ENCODE measurements at regions not wholly inside any gene's neighbourhood (a gene's known extent, or its start where the extent isn't known, plus 50 kb on each side); places are given as distances from the start of the nearest gene placed in this dataset.

GRCh38 chr3:14282706-14283075 is 104.1 kb downstream of the LSM3 start:
- Histone ChIP-seq H3K27ac (ENCODE audit: low read length) (no peak overlapping the region), H3K4me3 (ENCODE audit: low read length) (no peak overlapping the region), H3K27me3 (ENCODE audit: control insufficient read depth, insufficient read depth) (no peaks in the 10 kb centered on the region), H3K4me1 (ENCODE audit: control insufficient read depth, insufficient read depth, low read length) (no peaks in the 10 kb centered on the region), H3K9me3 (ENCODE audit: control insufficient read depth, low read length) (no peaks in the 10 kb centered on the region)
- intact Hi-C loops (cut with DNase I) = no loop called here
- DNase-seq (no peak), ATAC-seq (no peak)
- 85% methylated on average over 6 of the region's 6 CpGs for WGBS

GRCh38 chr3:14283092-14283812 is 104.6 kb downstream of the LSM3 start:
- ATAC-seq (peak in 1 of 2 donors; percentile 25), DNase-seq (no peak)
- H3K27me3 ChIP-seq (ENCODE audit: control insufficient read depth, insufficient read depth) = no peaks in the 10 kb centered on the region
- no peaks in the 10 kb centered on the region for H3K9me3 ChIP-seq (ENCODE audit: control insufficient read depth, low read length)
- no peak overlapping the region for H3K27ac ChIP-seq (ENCODE audit: low read length)
- H3K4me1 ChIP-seq (ENCODE audit: control insufficient read depth, insufficient read depth, low read length) = no peaks in the 10 kb centered on the region
- intact Hi-C loops (cut with DNase I) = no loop called here
- 90% methylated on average over 7 of the region's 7 CpGs for WGBS
- H3K4me3 ChIP-seq (ENCODE audit: low read length) = no peak overlapping the region

- Histone ChIP-seq H3K27ac (ENCODE audit: low read length) (no peak overlapping the region), H3K4me1 (ENCODE audit: control insufficient read depth, insufficient read depth, low read length) (peaks cover under 1% of the 10 kb centered on the region), H3K27me3 (ENCODE audit: control insufficient read depth, insufficient read depth) (no peaks in the 10 kb centered on the region), H3K9me3 (ENCODE audit: control insufficient read depth, low read length) (no peaks in the 10 kb centered on the region), H3K4me3 (ENCODE audit: low read length) (no peak overlapping the region)
- ATAC-seq (no peak), DNase-seq (no peak)
- WGBS = 91% methylated on average over 4 of the region's 4 CpGs
- intact Hi-C loops (cut with DNase I) = no loop called here
Measured at GRCh38 chr3:14283813-14284438, 105.3 kb downstream of the LSM3 start.

- WGBS = 80% methylated on average over 15 of the region's 15 CpGs
- Histone ChIP-seq H3K27ac (ENCODE audit: low read length) (no peak overlapping the region), H3K9me3 (ENCODE audit: control insufficient read depth, low read length) (no peaks in the 10 kb centered on the region), H3K27me3 (ENCODE audit: control insufficient read depth, insufficient read depth) (no peaks in the 10 kb centered on the region), H3K4me3 (ENCODE audit: low read length) (no peak overlapping the region), H3K4me1 (ENCODE audit: control insufficient read depth, insufficient read depth, low read length) (peaks cover 3% of the 10 kb centered on the region)
- intact Hi-C loops (cut with DNase I) = no loop called here
- ATAC-seq (no peak), DNase-seq (no peak)
Measured at GRCh38 chr3:14284694-14285547, 106.3 kb downstream of the LSM3 start.

GRCh38 chr3:14285548-14285925 is 106.9 kb downstream of the LSM3 start:
- Histone ChIP-seq H3K9me3 (ENCODE audit: control insufficient read depth, low read length) (no peaks in the 10 kb centered on the region), H3K4me3 (ENCODE audit: low read length) (no peak overlapping the region), H3K27me3 (ENCODE audit: control insufficient read depth, insufficient read depth) (no peaks in the 10 kb centered on the region), H3K27ac (ENCODE audit: low read length) (no peak overlapping the region), H3K4me1 (ENCODE audit: control insufficient read depth, insufficient read depth, low read length) (peaks cover 3% of the 10 kb centered on the region)
- ATAC-seq (no peak), DNase-seq (no peak)
- WGBS = 76% methylated on average over 4 of the region's 4 CpGs
- intact Hi-C loops (cut with DNase I) = no loop called here

GRCh38 chr3:14286887-14287500 is 108.4 kb downstream of the LSM3 start:
- peaks cover 3% of the 10 kb centered on the region for H3K4me1 ChIP-seq (ENCODE audit: control insufficient read depth, insufficient read depth, low read length)
- intact Hi-C loops (cut with DNase I) = no loop called here
- H3K27ac ChIP-seq (ENCODE audit: low read length) = no peak overlapping the region
- DNase-seq = no peak
- ATAC-seq = no peak
- WGBS = 91% methylated on average over 7 of the region's 7 CpGs
- no peak overlapping the region for H3K4me3 ChIP-seq (ENCODE audit: low read length)
- H3K9me3 ChIP-seq (ENCODE audit: control insufficient read depth, low read length) = no peaks in the 10 kb centered on the region
- H3K27me3 ChIP-seq (ENCODE audit: control insufficient read depth, insufficient read depth) = no peaks in the 10 kb centered on the region

GRCh38 chr3:14288177-14288788 is 109.7 kb downstream of the LSM3 start:
- 86% methylated on average over 2 of the region's 2 CpGs for WGBS
- no peak overlapping the region for H3K27ac ChIP-seq (ENCODE audit: low read length)
- no peak for ATAC-seq

GRCh38 chr3:14288833-14289451 is 110.3 kb downstream of the LSM3 start:
- WGBS = 82% methylated on average over 5 of the region's 5 CpGs
- H3K4me3 ChIP-seq (ENCODE audit: low read length) = no peak overlapping the region
- no peaks in the 10 kb centered on the region for H3K9me3 ChIP-seq (ENCODE audit: control insufficient read depth, low read length)
- H3K27ac ChIP-seq (ENCODE audit: low read length) = peak overlapping the region; percentile 28
- peaks cover 3% of the 10 kb centered on the region for H3K4me1 ChIP-seq (ENCODE audit: control insufficient read depth, insufficient read depth, low read length)
- ATAC-seq (peak in 1 of 2 donors; percentile 37), DNase-seq (no peak)
- no peaks in the 10 kb centered on the region for H3K27me3 ChIP-seq (ENCODE audit: control insufficient read depth, insufficient read depth)
- intact Hi-C loops (cut with DNase I) = no loop called here

More at GRCh38 chr3:14288177-14288788, 109.7 kb downstream of the LSM3 start:
- Histone ChIP-seq H3K9me3 (ENCODE audit: control insufficient read depth, low read length) (no peaks in the 10 kb centered on the region), H3K4me3 (ENCODE audit: low read length) (no peak overlapping the region), H3K27me3 (ENCODE audit: control insufficient read depth, insufficient read depth) (no peaks in the 10 kb centered on the region), H3K4me1 (ENCODE audit: control insufficient read depth, insufficient read depth, low read length) (peaks cover 3% of the 10 kb centered on the region)
- intact Hi-C loops (cut with DNase I) = no loop called here
- DNase-seq = no peak

GRCh38 chr3:14289590-14290461 is 111.2 kb downstream of the LSM3 start:
- WGBS = 43% methylated on average over 7 of the region's 7 CpGs
- intact Hi-C loops (cut with DNase I) = no loop called here
- H3K4me1 ChIP-seq (ENCODE audit: control insufficient read depth, insufficient read depth, low read length) = peaks cover 3% of the 10 kb centered on the region

More at GRCh38 chr3:14289590-14290461, 111.2 kb downstream of the LSM3 start:
- H3K4me3 ChIP-seq (ENCODE audit: low read length) = no peak overlapping the region
- peak; percentile 83 to 85 for ATAC-seq
- H3K9me3 ChIP-seq (ENCODE audit: control insufficient read depth, low read length) = no peaks in the 10 kb centered on the region
- no peak for DNase-seq
- H3K27me3 ChIP-seq (ENCODE audit: control insufficient read depth, insufficient read depth) = no peaks in the 10 kb centered on the region
- no peak overlapping the region for H3K27ac ChIP-seq (ENCODE audit: low read length)

Measured in right cardiac atrium (tissue), 5 donors.